Stimulated activated CD4-positive, alpha-beta T cell treated with anti-CD3 and anti-CD28 coated beads, Interleukin-1b, Interleukin-23, amount 100 ng/mL, for 24 hours (primary cell): ENCODE measurements at regions not wholly inside any gene's neighbourhood (a gene's known extent, or its start where the extent isn't known, plus 50 kb on each side); places are given as distances from the start of the nearest gene placed in this dataset.
"Not testable (repeated sequence)": the region's sequence is repeated elsewhere in the genome, so short reads cannot be mapped to it uniquely, and the experiment has no call there.

Experiments
- DNase-seq, 4 experiments: peaks; one replicate each; pipeline ENCODE4 v3.0.0-alpha.2; 2020; ENCODE audit warnings: low read depth in 4 of 4, low spot score in 1 of 4

GRCh38 chr4:126756050-126756829, 876.5 kb upstream of the INTU start:
- DNase-seq: no peak

- DNase-seq: no peak
These were observed 875.5 kb upstream of the INTU start for GRCh38 chr4:126757219-126757618.

GRCh38 chr4:126758493-126758892, 874.3 kb upstream of the INTU start:
- DNase-seq: no peak

GRCh38 chr4:126761947-126762662, 870.7 kb upstream of the INTU start:
- DNase-seq: no peak

- DNase-seq: no peak
These were observed 870.0 kb upstream of the INTU start for GRCh38 chr4:126762663-126763247.

- no peak for DNase-seq
These were observed 866.5 kb upstream of the INTU start for GRCh38 chr4:126766241-126766640.

- no peak for DNase-seq
These were observed 864.4 kb upstream of the INTU start for GRCh38 chr4:126768338-126768737.

- DNase-seq: not testable (repeated sequence)
These were observed 861.8 kb upstream of the INTU start for GRCh38 chr4:126770811-126771553.

- not testable (repeated sequence) for DNase-seq
These were observed 861.1 kb upstream of the INTU start for GRCh38 chr4:126771618-126772017.

GRCh38 chr4:126772662-126773061, 860.1 kb upstream of the INTU start:
- DNase-seq: no peak

GRCh38 chr4:126775485-126776106, 857.2 kb upstream of the INTU start:
- no peak for DNase-seq

- DNase-seq: no peak
These were observed 856.4 kb upstream of the INTU start for GRCh38 chr4:126776361-126776760.

- DNase-seq: no peak
These were observed 855.1 kb upstream of the INTU start for GRCh38 chr4:126777649-126778048.

GRCh38 chr4:126778348-126778747, 854.4 kb upstream of the INTU start:
- no peak for DNase-seq

- DNase-seq: no peak
These were observed 853.8 kb upstream of the INTU start for GRCh38 chr4:126779001-126779400.

- DNase-seq: no peak
These were observed 853.2 kb upstream of the INTU start for GRCh38 chr4:126779436-126780166.

- no peak for DNase-seq
These were observed 849.6 kb upstream of the INTU start for GRCh38 chr4:126783191-126783590.

GRCh38 chr4:126784966-126785580, 847.7 kb upstream of the INTU start:
- no peak for DNase-seq

- DNase-seq: no peak
These were observed 842.1 kb upstream of the INTU start for GRCh38 chr4:126790633-126791032.

- no peak for DNase-seq
These were observed 838.4 kb upstream of the INTU start for GRCh38 chr4:126794363-126794762.
